ENCODE measurements at regions not wholly inside any gene's neighbourhood (a gene's known extent, or its start where the extent isn't known, plus 50 kb on each side); places are given as distances from the start of the nearest gene placed in this dataset.

GRCh38 chr4:124414276-124415040 is 298.1 kb downstream of the ANKRD50 start:
- Histone ChIP-seq H3K9ac (ENCODE audit: low read length) (no peak overlapping the region), H3K9me3 (ENCODE audit: control insufficient read depth, low read length) (no peaks in the 10 kb centered on the region), H3K27me3 (ENCODE audit: control insufficient read depth, insufficient read depth, low read length) (no peaks in the 10 kb centered on the region), H3K4me1 (ENCODE audit: control insufficient read depth, insufficient read depth, low read length) (no peaks in the 10 kb centered on the region), H3K36me3 (ENCODE audit: control insufficient read depth, insufficient read depth, low read length) (no peaks in the 10 kb centered on the region), H3K4me3 (ENCODE audit: low read length) (no peak overlapping the region)

GRCh38 chr4:124415146-124415545 is 297.4 kb downstream of the ANKRD50 start:
- H3K36me3 ChIP-seq (ENCODE audit: control insufficient read depth, insufficient read depth, low read length), result no peaks in the 10 kb centered on the region
- H3K4me3 ChIP-seq (ENCODE audit: low read length), result no peak overlapping the region
- no peaks in the 10 kb centered on the region for H3K4me1 ChIP-seq (ENCODE audit: control insufficient read depth, insufficient read depth, low read length)
- H3K9ac ChIP-seq (ENCODE audit: low read length), result no peak overlapping the region
- no peaks in the 10 kb centered on the region for H3K27me3 ChIP-seq (ENCODE audit: control insufficient read depth, insufficient read depth, low read length)
- no peaks in the 10 kb centered on the region for H3K9me3 ChIP-seq (ENCODE audit: control insufficient read depth, low read length)

- Histone ChIP-seq H3K9me3 (ENCODE audit: control insufficient read depth, low read length) (no peaks in the 10 kb centered on the region), H3K4me1 (ENCODE audit: control insufficient read depth, insufficient read depth, low read length) (no peaks in the 10 kb centered on the region), H3K4me3 (ENCODE audit: low read length) (no peak overlapping the region), H3K27me3 (ENCODE audit: control insufficient read depth, insufficient read depth, low read length) (no peaks in the 10 kb centered on the region), H3K9ac (ENCODE audit: low read length) (no peak overlapping the region), H3K36me3 (ENCODE audit: control insufficient read depth, insufficient read depth, low read length) (no peaks in the 10 kb centered on the region)
Measured at GRCh38 chr4:124417371-124417770, 295.2 kb downstream of the ANKRD50 start.

GRCh38 chr4:124420166-124420695 is 292.3 kb downstream of the ANKRD50 start:
- Histone ChIP-seq H3K9me3 (ENCODE audit: control insufficient read depth, low read length) (no peaks in the 10 kb centered on the region), H3K4me1 (ENCODE audit: control insufficient read depth, insufficient read depth, low read length) (peaks cover 8% of the 10 kb centered on the region), H3K36me3 (ENCODE audit: control insufficient read depth, insufficient read depth, low read length) (no peaks in the 10 kb centered on the region), H3K9ac (ENCODE audit: low read length) (no peak overlapping the region), H3K4me3 (ENCODE audit: low read length) (no peak overlapping the region), H3K27me3 (ENCODE audit: control insufficient read depth, insufficient read depth, low read length) (no peaks in the 10 kb centered on the region)

GRCh38 chr4:124423160-124423559 is 289.4 kb downstream of the ANKRD50 start:
- H3K27me3 ChIP-seq (ENCODE audit: control insufficient read depth, insufficient read depth, low read length), result no peaks in the 10 kb centered on the region
- no peaks in the 10 kb centered on the region for H3K9me3 ChIP-seq (ENCODE audit: control insufficient read depth, low read length)
- peaks cover 15% of the 10 kb centered on the region for H3K4me1 ChIP-seq (ENCODE audit: control insufficient read depth, insufficient read depth, low read length)
- H3K4me3 ChIP-seq (ENCODE audit: low read length), result no peak overlapping the region
- no peak overlapping the region for H3K9ac ChIP-seq (ENCODE audit: low read length)
- no peaks in the 10 kb centered on the region for H3K36me3 ChIP-seq (ENCODE audit: control insufficient read depth, insufficient read depth, low read length)

GRCh38 chr4:124426279-124426678 is 286.3 kb downstream of the ANKRD50 start:
- H3K36me3 ChIP-seq (ENCODE audit: control insufficient read depth, insufficient read depth, low read length), result no peaks in the 10 kb centered on the region

GRCh38 chr4:124427095-124427767 is 285.3 kb downstream of the ANKRD50 start:
- Histone ChIP-seq H3K4me3 (ENCODE audit: low read length) (no peak overlapping the region), H3K27me3 (ENCODE audit: control insufficient read depth, insufficient read depth, low read length) (no peaks in the 10 kb centered on the region), H3K9ac (ENCODE audit: low read length) (no peak overlapping the region), H3K4me1 (ENCODE audit: control insufficient read depth, insufficient read depth, low read length) (peaks cover 30% of the 10 kb centered on the region), H3K9me3 (ENCODE audit: control insufficient read depth, low read length) (no peaks in the 10 kb centered on the region), H3K36me3 (ENCODE audit: control insufficient read depth, insufficient read depth, low read length) (no peaks in the 10 kb centered on the region)

More at GRCh38 chr4:124426279-124426678, 286.3 kb downstream of the ANKRD50 start:
- H3K4me3 ChIP-seq (ENCODE audit: low read length), result no peak overlapping the region
- H3K4me1 ChIP-seq (ENCODE audit: control insufficient read depth, insufficient read depth, low read length), result peaks cover 22% of the 10 kb centered on the region
- no peaks in the 10 kb centered on the region for H3K9me3 ChIP-seq (ENCODE audit: control insufficient read depth, low read length)
- no peaks in the 10 kb centered on the region for H3K27me3 ChIP-seq (ENCODE audit: control insufficient read depth, insufficient read depth, low read length)
- no peak overlapping the region for H3K9ac ChIP-seq (ENCODE audit: low read length)

- Histone ChIP-seq H3K4me1 (ENCODE audit: control insufficient read depth, insufficient read depth, low read length) (peaks cover 26% of the 10 kb centered on the region), H3K27me3 (ENCODE audit: control insufficient read depth, insufficient read depth, low read length) (no peaks in the 10 kb centered on the region), H3K9ac (ENCODE audit: low read length) (no peak overlapping the region), H3K36me3 (ENCODE audit: control insufficient read depth, insufficient read depth, low read length) (no peaks in the 10 kb centered on the region), H3K4me3 (ENCODE audit: low read length) (no peak overlapping the region), H3K9me3 (ENCODE audit: control insufficient read depth, low read length) (no peaks in the 10 kb centered on the region)
Measured at GRCh38 chr4:124428648-124429047, 283.9 kb downstream of the ANKRD50 start.

- Histone ChIP-seq H3K27me3 (ENCODE audit: control insufficient read depth, insufficient read depth, low read length) (no peaks in the 10 kb centered on the region), H3K9me3 (ENCODE audit: control insufficient read depth, low read length) (no peaks in the 10 kb centered on the region), H3K4me1 (ENCODE audit: control insufficient read depth, insufficient read depth, low read length) (peaks cover 26% of the 10 kb centered on the region), H3K36me3 (ENCODE audit: control insufficient read depth, insufficient read depth, low read length) (no peaks in the 10 kb centered on the region), H3K9ac (ENCODE audit: low read length) (no peak overlapping the region), H3K4me3 (ENCODE audit: low read length) (no peak overlapping the region)
Measured at GRCh38 chr4:124429746-124430250, 282.7 kb downstream of the ANKRD50 start.

GRCh38 chr4:124431653-124432192 is 280.8 kb downstream of the ANKRD50 start:
- Histone ChIP-seq H3K9ac (ENCODE audit: low read length) (no peak overlapping the region), H3K36me3 (ENCODE audit: control insufficient read depth, insufficient read depth, low read length) (no peaks in the 10 kb centered on the region), H3K27me3 (ENCODE audit: control insufficient read depth, insufficient read depth, low read length) (no peaks in the 10 kb centered on the region), H3K9me3 (ENCODE audit: control insufficient read depth, low read length) (no peaks in the 10 kb centered on the region), H3K4me1 (ENCODE audit: control insufficient read depth, insufficient read depth, low read length) (peaks cover 26% of the 10 kb centered on the region), H3K4me3 (ENCODE audit: low read length) (no peak overlapping the region)

GRCh38 chr4:124432500-124432899 is 280.0 kb downstream of the ANKRD50 start:
- H3K4me1 ChIP-seq (ENCODE audit: control insufficient read depth, insufficient read depth, low read length), result peaks cover 25% of the 10 kb centered on the region
- H3K4me3 ChIP-seq (ENCODE audit: low read length), result no peak overlapping the region

GRCh38 chr4:124433044-124433443 is 279.5 kb downstream of the ANKRD50 start:
- H3K4me3 ChIP-seq (ENCODE audit: low read length), result no peak overlapping the region
- H3K27me3 ChIP-seq (ENCODE audit: control insufficient read depth, insufficient read depth, low read length), result no peaks in the 10 kb centered on the region
- H3K9ac ChIP-seq (ENCODE audit: low read length), result no peak overlapping the region
- H3K4me1 ChIP-seq (ENCODE audit: control insufficient read depth, insufficient read depth, low read length), result peaks cover 20% of the 10 kb centered on the region
- H3K36me3 ChIP-seq (ENCODE audit: control insufficient read depth, insufficient read depth, low read length), result no peaks in the 10 kb centered on the region
- no peaks in the 10 kb centered on the region for H3K9me3 ChIP-seq (ENCODE audit: control insufficient read depth, low read length)

More at GRCh38 chr4:124432500-124432899, 280.0 kb downstream of the ANKRD50 start:
- no peaks in the 10 kb centered on the region for H3K36me3 ChIP-seq (ENCODE audit: control insufficient read depth, insufficient read depth, low read length)
- H3K27me3 ChIP-seq (ENCODE audit: control insufficient read depth, insufficient read depth, low read length), result no peaks in the 10 kb centered on the region
- H3K9me3 ChIP-seq (ENCODE audit: control insufficient read depth, low read length), result no peaks in the 10 kb centered on the region
- no peak overlapping the region for H3K9ac ChIP-seq (ENCODE audit: low read length)
